Activated CD8-positive, alpha-beta T cell treated with anti-CD3 and anti-CD28 coated beads for 36 hours (primary cell): ENCODE measurements at regions not wholly inside any gene's neighbourhood (a gene's known extent, or its start where the extent isn't known, plus 50 kb on each side); places are given as distances from the start of the nearest gene placed in this dataset.

Source experiments
- ATAC-seq: fragments of 200-7000 bp; cut with Tn5 transposase; one replicate; pipeline ENCODE4 v1.10.0; 2021; ENCODE audit warnings: mild to moderate bottlenecking, moderate library complexity
- CTCF ChIA-PET: fragments of 350-600 bp; sonication (Branson Sonifier 250); formaldehyde crosslinking; loops from one replicate; lab custom pipeline; 2021; ENCODE audit warnings: antibody characterized with exemption; lab: Charles Lee
- POLR2A ChIA-PET: fragments of 350-600 bp; sonication (Branson Sonifier 250); formaldehyde crosslinking; loops from one replicate; lab custom pipeline; 2021; ENCODE audit warnings: antibody characterized with exemption; lab: Charles Lee
- DNase-seq: peaks from one replicate; pipeline ENCODE4 v3.0.0-alpha.2; 2020
- H3K27ac Mint-ChIP-seq: one replicate; pipeline ENCODE4 v1.8.0; 2021; ENCODE audit warnings: mild to moderate bottlenecking, mixed read lengths
- H3K27me3 Mint-ChIP-seq: one replicate; pipeline ENCODE4 v1.8.0; 2021; ENCODE audit warnings: mixed read lengths
- H3K36me3 Mint-ChIP-seq: one replicate; pipeline ENCODE4 v1.8.0; 2021; ENCODE audit warnings: low read depth, mixed read lengths
- H3K4me1 Mint-ChIP-seq: one replicate; pipeline ENCODE4 v1.8.0; 2021; ENCODE audit warnings: low read depth, mixed read lengths
- H3K4me3 Mint-ChIP-seq: one replicate; pipeline ENCODE4 v1.8.0; 2021; ENCODE audit warnings: mild to moderate bottlenecking, moderate library complexity, mixed read lengths
- H3K9me3 Mint-ChIP-seq: one replicate; pipeline ENCODE4 v1.8.0; 2021; ENCODE audit warnings: mixed read lengths
- CTCF ChIP-seq: fragments of 200-600 bp; IDR thresholded peaks from one replicate; pipeline ENCODE4 v1.8.0; 2022; ENCODE audit warnings: antibody characterized with exemption, mild to moderate bottlenecking
- intact Hi-C: fragments of 100-400 bp; cut with micrococcal nuclease; formaldehyde crosslinking; loops from one replicate; pipeline ENCODE4 v1.10.0; 2022

DNA sequence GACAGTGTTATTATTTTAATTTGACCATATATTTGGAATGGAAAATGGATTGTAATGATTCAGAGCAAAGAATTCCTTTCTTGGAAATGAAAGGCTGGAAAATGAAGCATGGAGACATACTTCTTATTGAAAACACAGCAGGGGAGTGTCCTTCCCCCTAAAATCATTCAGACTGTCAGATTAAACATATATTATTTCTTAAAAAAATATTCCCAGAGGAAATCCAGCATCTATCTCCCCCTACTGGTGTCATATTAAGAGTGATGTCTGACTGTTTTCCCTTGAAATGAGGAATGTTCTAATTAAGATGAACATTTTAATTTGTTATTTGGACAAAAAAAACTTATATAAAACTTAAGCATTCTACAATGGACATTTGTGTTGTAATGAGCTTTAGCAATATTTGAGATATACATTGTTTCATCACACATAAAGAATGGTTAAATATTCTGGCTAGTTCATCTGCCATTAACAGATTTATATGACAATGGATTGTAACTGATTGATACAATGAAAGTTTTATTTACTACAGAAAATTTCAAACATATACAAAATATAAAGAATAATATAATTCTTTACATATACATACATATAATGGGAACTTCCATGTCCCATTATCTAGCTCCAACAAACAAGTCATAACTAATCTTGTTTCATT lies 264.6 kb downstream of the SPRY1 start:
- ChIA-PET POLR2A (no interaction called here), CTCF (interaction anchor here (0.7 to 4.2 kb wide), 12 partner anchors 10 to 272 kb away, joined by 3 to 31 read pairs (median 3); partner anchors contain the start of gene SPRY1)
- Mint-ChIP-seq H3K27me3 (peaks cover 2% of the 10 kb centered on the region), H3K36me3 (peaks cover 7% of the 10 kb centered on the region), H3K4me3 (no peak overlapping the region), H3K9me3 (peaks cover 6% of the 10 kb centered on the region), H3K27ac (no peak overlapping the region), H3K4me1 (peaks cover 15% of the 10 kb centered on the region)
- intact Hi-C loops: loop anchor here (5.0 kb wide), 1 partner anchor 264 kb away; the partner anchor contains the start of gene SPRY1
- ATAC-seq: no peak
- TF ChIP-seq CTCF: peak; percentile 51
- DNase-seq: no peak

- CTCF ChIA-PET: interaction anchor here (1.4 kb wide), 1 partner anchor 905 kb away, joined by 3 read pairs; no protein-coding TSS in a partner anchor
- ATAC-seq: no peak
- POLR2A ChIA-PET: interaction anchor here (0.6 kb wide), 1 partner anchor 88 kb away, joined by 4 read pairs; no protein-coding TSS in a partner anchor
- Mint-ChIP-seq H3K4me1 (peaks cover 6% of the 10 kb centered on the region), H3K27me3 (peaks cover 10% of the 10 kb centered on the region), H3K36me3 (no peaks in the 10 kb centered on the region), H3K4me3 (no peak overlapping the region), H3K27ac (no peak overlapping the region), H3K9me3 (no peaks in the 10 kb centered on the region)
- intact Hi-C loops: loop anchor here (5.0 kb wide), 1 partner anchor 266 kb away; the partner anchor contains the start of gene SPRY1
- TF ChIP-seq CTCF: no peak
- DNase-seq: no peak
Observed at GRCh38 chr4:123662827-123663226, 266.2 kb downstream of the SPRY1 start.

GRCh38 chr4:123666486-123666885 lies 269.9 kb downstream of the SPRY1 start:
- ATAC-seq: no peak
- ChIA-PET POLR2A (no interaction called here), CTCF (interaction anchor here (1.5 kb wide), 1 partner anchor 564 kb away, joined by 4 read pairs; no protein-coding TSS in a partner anchor)
- peaks cover 24% of the 10 kb centered on the region for H3K27me3 Mint-ChIP-seq
- H3K4me1 Mint-ChIP-seq: peaks cover 2% of the 10 kb centered on the region
- DNase-seq: no peak
- no peaks in the 10 kb centered on the region for H3K36me3 Mint-ChIP-seq
- H3K27ac Mint-ChIP-seq: no peak overlapping the region
- intact Hi-C loops: no loop called here
- H3K4me3 Mint-ChIP-seq: no peak overlapping the region
- TF ChIP-seq CTCF: no peak
- H3K9me3 Mint-ChIP-seq: no peaks in the 10 kb centered on the region

- intact Hi-C loops: no loop called here
- Mint-ChIP-seq H3K36me3 (no peaks in the 10 kb centered on the region), H3K4me3 (no peak overlapping the region), H3K27ac (no peak overlapping the region), H3K27me3 (peaks cover 25% of the 10 kb centered on the region), H3K4me1 (peaks cover 9% of the 10 kb centered on the region), H3K9me3 (no peaks in the 10 kb centered on the region)
- ChIA-PET CTCF (no interaction called here), POLR2A (no interaction called here)
- ATAC-seq: no peak
- TF ChIP-seq CTCF: no peak
- no peak for DNase-seq
Observed at GRCh38 chr4:123667496-123667895, 270.9 kb downstream of the SPRY1 start.

- no peak for TF ChIP-seq CTCF
- CTCF ChIA-PET: no interaction called here
- intact Hi-C loops: no loop called here
- no peak overlapping the region for H3K27ac Mint-ChIP-seq
- no peak for DNase-seq
- peaks cover 26% of the 10 kb centered on the region for H3K27me3 Mint-ChIP-seq
- POLR2A ChIA-PET: no interaction called here
- H3K9me3 Mint-ChIP-seq: no peaks in the 10 kb centered on the region
- peaks cover 10% of the 10 kb centered on the region for H3K4me1 Mint-ChIP-seq
- ATAC-seq: no peak
- H3K4me3 Mint-ChIP-seq: no peak overlapping the region
- H3K36me3 Mint-ChIP-seq: no peaks in the 10 kb centered on the region
Observed at GRCh38 chr4:123667991-123668390, 271.4 kb downstream of the SPRY1 start.
